ENCODE measurements at regions not wholly inside any gene's neighbourhood (a gene's known extent, or its start where the extent isn't known, plus 50 kb on each side); places are given as distances from the start of the nearest gene placed in this dataset.
"Not testable (repeated sequence)": the region's sequence is repeated elsewhere in the genome, so short reads cannot be mapped to it uniquely, and the experiment has no call there.

- H3K4me3 ChIP-seq (ENCODE audit: low read depth, low read length); CTCF ChIA-PET; POLR2A ChIA-PET; DNase-seq (ENCODE audit: low read depth); H3K27me3 ChIP-seq (ENCODE audit: control insufficient read depth, insufficient read depth, low read length); H3K36me3 ChIP-seq (ENCODE audit: control insufficient read depth, insufficient read depth, low read length): not testable (repeated sequence)
These were observed 106.1 kb downstream of the CHD1L start for GRCh38 chr1:147348592-147348991.

GRCh38 chr1:147349533-147349932 lies 107.0 kb downstream of the CHD1L start:
- ChIA-PET POLR2A (no interaction called here), CTCF (interaction anchor here (0.8 kb wide), 1 partner anchor 29 kb away, joined by 4 read pairs; no protein-coding TSS in a partner anchor)
- no peak for DNase-seq (ENCODE audit: low read depth)
- Histone ChIP-seq H3K36me3 (ENCODE audit: control insufficient read depth, insufficient read depth, low read length) (no peaks in the 10 kb centered on the region), H3K4me3 (ENCODE audit: low read depth, low read length) (no peak overlapping the region), H3K27me3 (ENCODE audit: control insufficient read depth, insufficient read depth, low read length) (no peaks in the 10 kb centered on the region)
- no peak for TF ChIP-seq CTCF (IDR thresholded peaks at IDR 0.05; ENCODE audit: insufficient read depth, low read depth, low read length)

- ChIA-PET CTCF (no interaction called here), POLR2A (no interaction called here)
- Histone ChIP-seq H3K36me3 (ENCODE audit: control insufficient read depth, insufficient read depth, low read length) (no peaks in the 10 kb centered on the region), H3K4me3 (ENCODE audit: low read depth, low read length) (no peak overlapping the region), H3K27me3 (ENCODE audit: control insufficient read depth, insufficient read depth, low read length) (no peaks in the 10 kb centered on the region)
- no peak for DNase-seq (ENCODE audit: low read depth)
- TF ChIP-seq CTCF (IDR thresholded peaks at IDR 0.05; ENCODE audit: insufficient read depth, low read depth, low read length), result no peak
These were observed 108.8 kb downstream of the CHD1L start for GRCh38 chr1:147351140-147351835.

GRCh38 chr1:147377263-147378246 lies 135.1 kb downstream of the CHD1L start:
- Histone ChIP-seq H3K36me3 (ENCODE audit: control insufficient read depth, insufficient read depth, low read length) (no peaks in the 10 kb centered on the region), H3K4me3 (ENCODE audit: low read depth, low read length) (no peak overlapping the region), H3K27me3 (ENCODE audit: control insufficient read depth, insufficient read depth, low read length) (no peaks in the 10 kb centered on the region)
- DNase-seq (ENCODE audit: low read depth), result no peak
- CTCF ChIA-PET, result interaction anchor here (5.1 kb wide), 1 partner anchor 12 kb away, joined by 25 read pairs; no protein-coding TSS in a partner anchor
- no peak for TF ChIP-seq CTCF (IDR thresholded peaks at IDR 0.05; ENCODE audit: insufficient read depth, low read depth, low read length)
- POLR2A ChIA-PET, result no interaction called here

- H3K36me3 ChIP-seq (ENCODE audit: control insufficient read depth, insufficient read depth, low read length), result no peaks in the 10 kb centered on the region
- DNase-seq (ENCODE audit: low read depth), result no peak
- POLR2A ChIA-PET, result no interaction called here
- CTCF ChIA-PET, result interaction anchor here (1.3 to 5.1 kb wide), 2 partner anchors 10 to 106 kb away, joined by 3 to 25 read pairs; no protein-coding TSS in a partner anchor
- H3K27me3 ChIP-seq (ENCODE audit: control insufficient read depth, insufficient read depth, low read length), result no peaks in the 10 kb centered on the region
- no peak overlapping the region for H3K4me3 ChIP-seq (ENCODE audit: low read depth, low read length)
- TF ChIP-seq CTCF (IDR thresholded peaks at IDR 0.05; ENCODE audit: insufficient read depth, low read depth, low read length), result no peak
These were observed 137.4 kb downstream of the CHD1L start for GRCh38 chr1:147379889-147380288.
